Chondrocyte (in vitro differentiated cells): ENCODE measurements at regions not wholly inside any gene's neighbourhood (a gene's known extent, or its start where the extent isn't known, plus 50 kb on each side); places are given as distances from the start of the nearest gene placed in this dataset.

Experiments
- DNase-seq: peaks from one replicate; pipeline ENCODE4 v3.0.0; 2021; ENCODE audit warnings: mixed read lengths, low spot score
- H3K27ac Mint-ChIP-seq: one replicate; pipeline ENCODE4 v1.8.0; 2021; ENCODE audit warnings: mild to moderate bottlenecking, moderate library complexity, mixed read lengths; ENCODE audit not compliant: unreplicated experiment
- H3K27me3 Mint-ChIP-seq: 2 replicates; pipeline ENCODE4 v1.8.0; 2021; ENCODE audit warnings: low read depth, mixed read lengths
- H3K36me3 Mint-ChIP-seq: 2 replicates; pipeline ENCODE4 v1.8.0; 2021; ENCODE audit warnings: low read depth, mixed read lengths
- H3K4me1 Mint-ChIP-seq: 2 replicates; pipeline ENCODE4 v1.8.0; 2021; ENCODE audit warnings: low read depth, mild to moderate bottlenecking, mixed read lengths
- H3K4me3 Mint-ChIP-seq: one replicate; pipeline ENCODE4 v1.8.0; 2021; ENCODE audit warnings: mild to moderate bottlenecking, moderate library complexity, mixed read lengths; ENCODE audit not compliant: unreplicated experiment
- H3K9me3 Mint-ChIP-seq: 2 replicates; pipeline ENCODE4 v1.8.0; 2021; ENCODE audit warnings: low read depth, mixed read lengths
- CTCF ChIP-seq: fragments of 200-600 bp; sonication (generic); IDR thresholded peaks from 2 replicates; pipeline ENCODE4 v1.5.0; 2021; ENCODE audit warnings: antibody characterized with exemption, mild to moderate bottlenecking, moderate library complexity

- TF ChIP-seq CTCF: no peak
- no peak for DNase-seq
- Mint-ChIP-seq H3K27ac (no peak overlapping the region), H3K4me3 (no peak overlapping the region), H3K36me3 (no peaks in the 10 kb centered on the region), H3K27me3 (no peaks in the 10 kb centered on the region), H3K9me3 (no peaks in the 10 kb centered on the region), H3K4me1 (peaks cover 15% of the 10 kb centered on the region)
Measured at GRCh38 chr6:147734151-147734550, 225.7 kb downstream of the SAMD5 start.

GRCh38 chr6:147735924-147736323 is 227.4 kb downstream of the SAMD5 start:
- Mint-ChIP-seq H3K4me3 (no peak overlapping the region), H3K9me3 (no peaks in the 10 kb centered on the region), H3K27ac (no peak overlapping the region)

GRCh38 chr6:147737115-147737514 is 228.6 kb downstream of the SAMD5 start:
- TF ChIP-seq CTCF: no peak
- no peaks in the 10 kb centered on the region for H3K27me3 Mint-ChIP-seq
- no peak for DNase-seq
- H3K36me3 Mint-ChIP-seq: no peaks in the 10 kb centered on the region
- H3K4me1 Mint-ChIP-seq: peaks cover 18% of the 10 kb centered on the region
- H3K27ac Mint-ChIP-seq: no peak overlapping the region
- no peak overlapping the region for H3K4me3 Mint-ChIP-seq
- H3K9me3 Mint-ChIP-seq: no peaks in the 10 kb centered on the region

More at GRCh38 chr6:147735924-147736323, 227.4 kb downstream of the SAMD5 start:
- TF ChIP-seq CTCF: no peak
- DNase-seq: no peak
- H3K36me3 Mint-ChIP-seq: no peaks in the 10 kb centered on the region
- H3K4me1 Mint-ChIP-seq: peaks cover 18% of the 10 kb centered on the region
- H3K27me3 Mint-ChIP-seq: no peaks in the 10 kb centered on the region

- Mint-ChIP-seq H3K27me3 (no peaks in the 10 kb centered on the region), H3K4me3 (no peak overlapping the region), H3K4me1 (peaks cover 18% of the 10 kb centered on the region), H3K9me3 (no peaks in the 10 kb centered on the region), H3K27ac (no peak overlapping the region), H3K36me3 (no peaks in the 10 kb centered on the region)
- no peak for TF ChIP-seq CTCF
- no peak for DNase-seq
Measured at GRCh38 chr6:147738099-147738498, 229.6 kb downstream of the SAMD5 start.

GRCh38 chr6:147738516-147739162 is 230.1 kb downstream of the SAMD5 start:
- no peak for DNase-seq
- H3K36me3 Mint-ChIP-seq: no peaks in the 10 kb centered on the region
- no peaks in the 10 kb centered on the region for H3K9me3 Mint-ChIP-seq
- peak overlapping the region; percentile 62 for H3K27ac Mint-ChIP-seq
- no peak for TF ChIP-seq CTCF
- H3K27me3 Mint-ChIP-seq: no peaks in the 10 kb centered on the region
- H3K4me1 Mint-ChIP-seq: peaks cover 18% of the 10 kb centered on the region
- H3K4me3 Mint-ChIP-seq: no peak overlapping the region
